ENCODE measurements at regions not wholly inside any gene's neighbourhood (a gene's known extent, or its start where the extent isn't known, plus 50 kb on each side); places are given as distances from the start of the nearest gene placed in this dataset.

DNA sequence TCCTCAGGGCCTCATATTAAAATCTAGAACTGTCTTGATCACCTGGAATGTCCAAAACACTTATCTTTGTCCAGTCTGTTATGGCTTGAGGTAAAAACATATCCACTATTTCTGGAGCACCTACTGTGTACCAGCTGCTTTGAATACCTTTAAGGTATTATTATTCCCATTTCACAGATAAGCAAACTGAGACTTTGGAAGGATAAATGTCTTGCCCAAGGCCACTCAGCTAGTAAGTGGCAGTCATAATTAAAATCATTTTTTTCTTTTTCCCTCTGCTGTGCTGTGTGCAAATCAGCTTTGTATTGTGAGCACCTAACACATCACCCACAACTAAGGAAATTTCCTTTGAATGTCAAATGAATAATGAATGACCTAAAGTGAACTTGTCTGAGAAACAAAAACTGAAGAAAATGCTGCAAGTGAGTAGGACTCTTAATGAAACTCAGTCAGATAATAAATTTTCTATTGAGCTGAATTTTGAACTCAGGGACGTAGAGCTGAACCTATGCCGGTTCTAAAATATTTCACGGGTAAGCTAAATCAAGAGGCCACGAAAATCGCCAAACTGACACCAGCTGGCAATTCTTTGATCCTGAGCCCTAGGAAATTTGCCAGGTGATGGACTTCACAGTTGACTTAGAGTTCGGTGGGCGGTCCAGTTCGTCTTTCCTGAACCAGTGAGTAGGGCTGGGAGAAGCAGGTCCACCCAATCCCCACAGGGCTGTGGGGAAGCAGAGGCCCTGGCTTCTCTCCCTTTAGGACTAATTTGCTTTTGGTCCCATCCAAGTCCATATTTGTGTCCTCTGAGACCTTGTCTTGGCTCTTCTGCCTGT, 159.7 kb upstream of the PWP1 start:
- H3K9ac ChIP-seq (ENCODE audit: insufficient read depth in 1 of 2, low read length in 2 of 2) = no peak overlapping the region
- H3K27ac ChIP-seq (ENCODE audit: low read depth in 1 of 2, low read length in 1 of 2) = no peak overlapping the region
- WGBS, 2 donors = 71% methylated on average over 8 of the region's 8 CpGs
- ATAC-seq (ENCODE audit: insufficient read depth, low FRiP score) = no peak
- peaks cover 0 to 9% (median 0%) of the 10 kb centered on the region in 5 donors for H3K4me1 ChIP-seq (ENCODE audit: control insufficient read depth in 5 of 5, insufficient read depth in 5 of 5, low read length in 5 of 5)
- no peaks in the 10 kb centered on the region for H3K36me3 ChIP-seq (ENCODE audit: control insufficient read depth in 4 of 4, insufficient read depth in 4 of 4, low read length in 4 of 4)
- H3K9me3 ChIP-seq (ENCODE audit: control insufficient read depth in 4 of 4, insufficient read depth in 3 of 4, low read length in 3 of 4) = peaks cover 0 to 3% (median under 1%) of the 10 kb centered on the region in 4 donors
- no peaks in the 10 kb centered on the region for H3K27me3 ChIP-seq (ENCODE audit: control insufficient read depth in 3 of 3, insufficient read depth in 3 of 3, low read length in 2 of 3)
- H3K4me3 ChIP-seq = no peak overlapping the region
- DNase-seq = no peak
- TF ChIP-seq CTCF (IDR thresholded peaks at IDR 0.05; ENCODE audit: control extremely low read depth, extremely low read depth) = no peak

GRCh38 chr12:107526555-107527180, 158.9 kb upstream of the PWP1 start:
- DNase-seq (no peak), ATAC-seq (ENCODE audit: insufficient read depth, low FRiP score) (no peak)
- Histone ChIP-seq H3K27me3 (ENCODE audit: control insufficient read depth in 3 of 3, insufficient read depth in 3 of 3, low read length in 2 of 3) (no peaks in the 10 kb centered on the region), H3K4me1 (ENCODE audit: control insufficient read depth in 5 of 5, insufficient read depth in 5 of 5, low read length in 5 of 5) (peaks cover 0 to 9% (median 0%) of the 10 kb centered on the region in 5 donors), H3K9me3 (ENCODE audit: control insufficient read depth in 4 of 4, insufficient read depth in 3 of 4, low read length in 3 of 4) (peaks cover 0 to 5% (median under 1%) of the 10 kb centered on the region in 4 donors), H3K27ac (ENCODE audit: low read depth in 1 of 2, low read length in 1 of 2) (no peak overlapping the region), H3K9ac (ENCODE audit: insufficient read depth in 1 of 2, low read length in 2 of 2) (no peak overlapping the region), H3K4me3 (no peak overlapping the region), H3K36me3 (ENCODE audit: control insufficient read depth in 4 of 4, insufficient read depth in 4 of 4, low read length in 4 of 4) (no peaks in the 10 kb centered on the region)
- TF ChIP-seq CTCF (IDR thresholded peaks at IDR 0.05; ENCODE audit: control extremely low read depth, extremely low read depth) = no peak
- 85 to 92% methylated on average over 3 of the region's 3 CpGs for WGBS, 2 donors

DNA sequence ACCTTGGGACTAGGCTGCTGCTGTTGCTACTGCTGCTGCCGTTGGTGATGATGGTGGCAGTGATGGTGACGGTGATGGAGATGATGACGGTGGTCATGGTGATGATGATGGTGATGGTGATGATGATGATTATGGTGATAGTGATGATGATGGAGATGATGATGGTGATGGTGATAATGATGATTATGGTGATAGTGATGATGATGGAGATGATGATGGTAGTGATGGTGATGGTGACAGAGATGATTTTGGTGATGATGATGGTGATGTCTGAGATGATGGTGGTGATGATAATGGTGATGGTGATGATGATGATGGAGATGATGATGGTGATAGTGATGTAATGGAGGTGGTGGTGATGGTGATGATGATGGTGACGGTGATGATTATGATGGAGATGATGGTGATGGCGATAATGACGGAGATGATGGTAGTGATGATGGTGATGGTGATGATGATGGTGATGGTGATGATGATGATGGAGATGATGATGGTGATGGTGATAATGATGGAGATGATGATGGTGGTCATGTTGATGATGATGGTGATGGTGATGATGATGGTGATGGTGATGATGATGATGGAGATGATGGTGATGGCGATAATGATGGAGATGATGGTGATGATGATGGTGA, 156.8 kb upstream of the PWP1 start:
- H3K27ac ChIP-seq (ENCODE audit: low read depth in 1 of 2, low read length in 1 of 2) = no peak overlapping the region
- H3K4me1 ChIP-seq (ENCODE audit: control insufficient read depth in 5 of 5, insufficient read depth in 5 of 5, low read length in 5 of 5) = peaks cover 0 to 5% (median 0%) of the 10 kb centered on the region in 5 donors
- DNase-seq (no peak), ATAC-seq (ENCODE audit: insufficient read depth, low FRiP score) (no peak)
- no peak overlapping the region for H3K4me3 ChIP-seq
- no peaks in the 10 kb centered on the region for H3K36me3 ChIP-seq (ENCODE audit: control insufficient read depth in 4 of 4, insufficient read depth in 4 of 4, low read length in 4 of 4)
- H3K9ac ChIP-seq (ENCODE audit: insufficient read depth in 1 of 2, low read length in 2 of 2) = no peak overlapping the region
- H3K27me3 ChIP-seq (ENCODE audit: control insufficient read depth in 3 of 3, insufficient read depth in 3 of 3, low read length in 2 of 3) = no peaks in the 10 kb centered on the region
- no peak for TF ChIP-seq CTCF (IDR thresholded peaks at IDR 0.05; ENCODE audit: control extremely low read depth, extremely low read depth)
- WGBS, 2 donors = 95 to 97% methylated on average over 7 of the region's 7 CpGs
- peaks cover 0 to 11% (median under 1%) of the 10 kb centered on the region in 4 donors for H3K9me3 ChIP-seq (ENCODE audit: control insufficient read depth in 4 of 4, insufficient read depth in 3 of 4, low read length in 3 of 4)

All from lung (tissue), 11 donors.